GM23248 (cell line): ENCODE measurements at regions not wholly inside any gene's neighbourhood (a gene's known extent, or its start where the extent isn't known, plus 50 kb on each side); places are given as distances from the start of the nearest gene placed in this dataset.

Experiments used
- DNase-seq: peaks from one replicate; pipeline ENCODE4 v3.0.0-alpha.2; 2015
- H2AFZ ChIP-seq: fragments of 200-600 bp; sonication (generic); 2 replicates; pipeline ENCODE4 v1.6.1; 2016; ENCODE audit warnings: antibody characterized with exemption
- H3F3A ChIP-seq: fragments of 200-600 bp; sonication (generic); 2 replicates; pipeline ENCODE4 v1.6.1; 2016; ENCODE audit warnings: mild to moderate bottlenecking, antibody characterized with exemption, mixed run types; ENCODE audit not compliant: insufficient read depth
- H3K27ac ChIP-seq: fragments of 200-600 bp; sonication (generic); 2 replicates; pipeline ENCODE4 v1.5.1; 2016; ENCODE audit warnings: mild to moderate bottlenecking
- H3K27me3 ChIP-seq: fragments of 200-600 bp; sonication (generic); replicated peaks from 2 replicates; pipeline ENCODE4 v1.6.1; 2016; ENCODE audit warnings: mild to moderate bottlenecking; ENCODE audit not compliant: insufficient read depth
- H3K36me3 ChIP-seq: fragments of 200-600 bp; sonication (generic); 2 replicates; pipeline ENCODE4 v1.6.1; 2016; ENCODE audit warnings: low read depth, mild to moderate bottlenecking
- H3K4me1 ChIP-seq: fragments of 200-600 bp; sonication (generic); 2 replicates; pipeline ENCODE4 v1.6.1; 2016; ENCODE audit warnings: mild to moderate bottlenecking; ENCODE audit not compliant: insufficient read depth
- H3K4me2 ChIP-seq: fragments of 200-600 bp; sonication (generic); one replicate; pipeline ENCODE4 v1.6.1; 2016; ENCODE audit warnings: mild to moderate bottlenecking; ENCODE audit not compliant: unreplicated experiment
- H3K4me3 ChIP-seq: fragments of 200-600 bp; sonication (generic); 2 replicates; pipeline ENCODE4 v1.5.1; 2016; ENCODE audit warnings: mild to moderate bottlenecking
- H3K79me2 ChIP-seq: fragments of 200-600 bp; sonication (generic); 2 replicates; pipeline ENCODE4 v1.6.1; 2016; ENCODE audit warnings: mild to moderate bottlenecking; ENCODE audit not compliant: insufficient read depth
- H3K9ac ChIP-seq: fragments of 200-600 bp; sonication (generic); 2 replicates; pipeline ENCODE4 v1.6.1; 2016; ENCODE audit warnings: mild to moderate bottlenecking
- H3K9me2 ChIP-seq: fragments of 200-600 bp; sonication (generic); 2 replicates; pipeline ENCODE4 v1.6.1; 2016; ENCODE audit warnings: mixed run types, mild to moderate bottlenecking, moderate library complexity; ENCODE audit not compliant: insufficient read depth
- H3K9me3 ChIP-seq: fragments of 200-600 bp; sonication (generic); one replicate; pipeline ENCODE4 v1.6.1; 2017; ENCODE audit warnings: low read depth
- H4K20me1 ChIP-seq: fragments of 200-600 bp; sonication (generic); 2 replicates; pipeline ENCODE4 v1.6.0; 2016; ENCODE audit not compliant: insufficient read depth
- EZH2 ChIP-seq: fragments of 200-600 bp; sonication (generic); IDR thresholded peaks from 2 replicates; pipeline ENCODE4 v1.6.1; 2018; ENCODE audit warnings: antibody characterized with exemption, mild to moderate bottlenecking; ENCODE audit not compliant: insufficient read depth, poor library complexity, severe bottlenecking
- EZH2phosphoT487 ChIP-seq: fragments of 200-600 bp; sonication (generic); IDR thresholded peaks from 2 replicates; pipeline ENCODE4 v1.6.1; 2018; ENCODE audit warnings: antibody characterized with exemption, moderate library complexity, mild to moderate bottlenecking, low read depth; ENCODE audit not compliant: insufficient read depth
- WGBS, 2 experiments: methylation state at CpG; one replicate each; pipeline ENCODE4 v1.1.6; 2015 to 2017; ENCODE audit warnings: low lambda C conversion rate in 2 of 2, low coverage in 1 of 2; ENCODE audit errors: missing lambda C conversion rate in 2 of 2; 5-methylcytosine and 5-hydroxymethylcytosine counted together
- in situ Hi-C: fragments of 300-500 bp; cut with MboI; formaldehyde crosslinking; loops from 2 replicates; pipeline ENCODE4 v1.15.0; 2020

DNA sequence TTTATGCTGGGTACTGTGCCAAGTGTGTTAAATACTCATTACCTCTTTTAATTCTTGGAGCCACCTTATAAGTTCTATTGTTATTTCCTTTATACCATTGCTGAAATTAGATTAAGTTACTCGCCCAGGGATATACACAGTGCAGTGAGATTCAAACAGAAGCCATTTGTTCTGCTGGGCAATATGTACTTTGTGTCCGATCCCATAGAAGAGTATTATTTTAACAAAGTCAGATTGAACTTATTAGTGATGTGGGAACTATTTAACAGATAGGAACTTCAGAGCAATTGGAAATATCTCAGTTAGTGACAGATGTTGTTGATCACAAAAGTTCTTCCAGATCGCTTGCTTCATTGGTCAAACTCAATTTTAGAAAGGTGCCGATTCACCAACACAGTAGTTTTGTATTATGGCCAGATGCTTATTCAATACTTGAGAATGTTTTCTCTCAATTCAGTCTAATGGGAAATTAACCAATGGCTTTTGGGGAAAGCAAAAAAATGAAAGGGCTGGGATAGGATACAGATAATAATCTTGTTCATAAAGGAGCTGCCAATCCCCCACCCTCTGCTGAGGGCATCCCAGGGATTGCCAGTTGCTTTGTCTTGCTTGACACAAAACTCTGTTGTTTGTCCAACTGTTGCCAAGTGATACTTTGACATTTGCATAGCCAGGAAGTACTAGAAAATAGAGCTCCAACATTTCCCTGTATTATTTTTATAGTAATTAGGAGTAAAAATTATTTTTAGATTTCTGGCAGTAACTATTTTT, 94.8 kb upstream of the SEMA6A start:
- no peak for DNase-seq
- no peak overlapping the region for H3K4me3 ChIP-seq
- no peak overlapping the region for H3K27ac ChIP-seq
- TF ChIP-seq EZH2, result no peak
- TF ChIP-seq EZH2phosphoT487, result no peak
- no peaks in the 10 kb centered on the region for H3K36me3 ChIP-seq
- in situ Hi-C loops, result no loop called here
- H3K4me2 ChIP-seq, result no peak overlapping the region
- no peak overlapping the region for H2AFZ ChIP-seq
- no peaks in the 10 kb centered on the region for H3K79me2 ChIP-seq
- H3K9ac ChIP-seq, result no peak overlapping the region
- H3K4me1 ChIP-seq, result no peaks in the 10 kb centered on the region
- no peaks in the 10 kb centered on the region for H3K9me3 ChIP-seq
- no peaks in the 10 kb centered on the region for H3K9me2 ChIP-seq
- no peaks in the 10 kb centered on the region for H3F3A ChIP-seq
- H4K20me1 ChIP-seq, result no peaks in the 10 kb centered on the region
- H3K27me3 ChIP-seq, result no peaks in the 10 kb centered on the region
- WGBS, 2 experiments, result 1% methylated on average over 4 of the region's 4 CpGs

- Histone ChIP-seq H3K9me3 (no peaks in the 10 kb centered on the region), H3K4me3 (no peak overlapping the region), H3K4me2 (no peak overlapping the region), H4K20me1 (no peaks in the 10 kb centered on the region), H3K27ac (no peak overlapping the region), H3F3A (no peaks in the 10 kb centered on the region), H2AFZ (no peak overlapping the region), H3K79me2 (no peaks in the 10 kb centered on the region), H3K9me2 (no peaks in the 10 kb centered on the region), H3K9ac (no peak overlapping the region), H3K4me1 (no peaks in the 10 kb centered on the region), H3K36me3 (no peaks in the 10 kb centered on the region), H3K27me3 (no peaks in the 10 kb centered on the region)
- no peak for TF ChIP-seq EZH2
- no peak for TF ChIP-seq EZH2phosphoT487
- WGBS, 2 experiments, result 27 to 38% methylated on average over 1 of the region's 1 CpG
- in situ Hi-C loops, result no loop called here
- DNase-seq, result no peak
Observed at GRCh38 chr5:116668390-116668789, 93.8 kb upstream of the SEMA6A start.

DNA sequence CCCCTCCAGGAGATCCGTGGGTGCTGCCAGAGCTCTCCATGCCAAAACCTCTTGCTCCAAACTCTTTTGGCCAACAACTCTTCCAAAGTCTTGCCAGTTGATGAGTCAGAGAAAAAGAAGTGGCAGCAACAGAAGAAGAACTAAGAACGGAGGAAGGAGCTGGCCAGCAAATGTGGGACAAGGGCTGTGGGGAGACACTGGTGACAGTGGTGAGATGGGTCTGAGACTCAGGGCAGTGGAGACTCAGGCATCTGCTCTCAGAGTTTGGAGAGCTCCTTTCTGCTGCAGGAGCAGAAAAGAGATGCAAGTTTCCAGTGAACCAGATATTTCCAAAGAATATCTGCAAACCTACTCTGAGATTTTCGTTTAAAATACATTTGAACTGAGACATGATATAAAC, 92.3 kb upstream of the SEMA6A start:
- Histone ChIP-seq H3K9me2 (no peaks in the 10 kb centered on the region), H2AFZ (no peak overlapping the region), H4K20me1 (no peaks in the 10 kb centered on the region), H3K9ac (no peak overlapping the region), H3K36me3 (no peaks in the 10 kb centered on the region), H3K27me3 (no peaks in the 10 kb centered on the region), H3K4me1 (no peaks in the 10 kb centered on the region), H3F3A (no peaks in the 10 kb centered on the region), H3K9me3 (no peaks in the 10 kb centered on the region), H3K4me2 (no peak overlapping the region), H3K4me3 (no peak overlapping the region), H3K79me2 (no peaks in the 10 kb centered on the region), H3K27ac (no peak overlapping the region)
- no peak for DNase-seq
- in situ Hi-C loops, result no loop called here
- 0 to 2% methylated on average over 3 of the region's 3 CpGs for WGBS, 2 experiments
- TF ChIP-seq EZH2 (no peak), EZH2phosphoT487 (no peak)

DNA sequence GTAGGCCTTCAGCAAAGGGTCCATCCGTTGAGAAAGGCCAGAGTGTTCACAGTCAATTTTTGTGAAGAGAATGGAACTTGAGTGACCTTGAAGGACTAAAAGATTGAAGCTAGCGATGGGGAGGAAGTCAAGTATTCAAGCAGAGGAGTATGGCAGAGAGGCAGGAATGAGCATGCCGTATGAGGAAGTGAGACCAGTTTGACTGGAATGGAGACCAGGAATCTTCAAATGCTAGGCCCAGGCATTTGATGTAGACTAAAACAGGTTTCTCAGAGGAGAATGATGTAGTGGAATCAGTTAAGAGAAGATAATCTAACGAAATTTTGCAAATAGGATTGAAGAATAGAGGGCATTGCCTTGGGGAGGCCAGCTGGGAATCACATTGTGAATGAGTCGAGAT, 90.4 kb upstream of the SEMA6A start:
- WGBS, 2 experiments, result 19 to 26% methylated on average over 5 of the region's 5 CpGs
- no peak for DNase-seq
- in situ Hi-C loops, result no loop called here
- no peak overlapping the region for H3K9ac ChIP-seq
- H3K4me1 ChIP-seq, result no peaks in the 10 kb centered on the region
- H3K9me2 ChIP-seq, result no peaks in the 10 kb centered on the region
- no peaks in the 10 kb centered on the region for H3F3A ChIP-seq
- TF ChIP-seq EZH2, result no peak
- no peak for TF ChIP-seq EZH2phosphoT487
- no peak overlapping the region for H3K4me2 ChIP-seq
- H3K27me3 ChIP-seq, result no peaks in the 10 kb centered on the region
- no peaks in the 10 kb centered on the region for H3K36me3 ChIP-seq
- H3K9me3 ChIP-seq, result no peaks in the 10 kb centered on the region
- no peak overlapping the region for H3K27ac ChIP-seq
- H2AFZ ChIP-seq, result no peak overlapping the region
- H3K4me3 ChIP-seq, result no peak overlapping the region
- no peaks in the 10 kb centered on the region for H3K79me2 ChIP-seq
- no peaks in the 10 kb centered on the region for H4K20me1 ChIP-seq
